ENCODE measurements at regions not wholly inside any gene's neighbourhood (a gene's known extent, or its start where the extent isn't known, plus 50 kb on each side); places are given as distances from the start of the nearest gene placed in this dataset.

DNA sequence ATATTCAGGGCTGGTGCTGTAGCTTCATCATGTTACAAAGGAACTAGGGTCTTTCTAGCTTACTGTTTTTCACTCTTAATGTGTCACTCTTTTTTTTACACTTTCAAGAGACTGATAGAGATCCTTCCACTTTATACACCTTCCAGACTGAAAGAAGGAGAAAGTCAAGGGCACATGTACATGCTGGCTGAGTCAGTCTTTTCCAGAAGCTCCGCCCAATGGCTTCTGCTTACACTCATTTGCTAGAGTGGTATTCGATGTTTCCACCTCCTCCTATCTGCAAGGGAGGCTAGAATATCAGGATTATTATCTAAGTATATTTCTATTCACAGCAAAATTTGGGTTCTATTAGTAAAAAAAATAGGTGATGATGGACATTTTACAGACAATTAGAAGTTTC is 325.8 kb upstream of the OR4E1 start:
- no peak overlapping the region for H3K4me3 ChIP-seq (ENCODE audit: insufficient read depth, low read length)
- no peaks in the 10 kb centered on the region for H3K79me2 ChIP-seq (ENCODE audit: insufficient read depth, low read length)
- H3K4me2 ChIP-seq (ENCODE audit: insufficient read depth, low read length), result no peak overlapping the region
- H2AFZ ChIP-seq (ENCODE audit: low read length), result no peak overlapping the region
- no peaks in the 10 kb centered on the region for H3K9me3 ChIP-seq (ENCODE audit: low read depth, low read length)
- no peak for TF ChIP-seq CTCF (IDR thresholded peaks at IDR 0.05; ENCODE audit: extremely low read depth, low read depth, low read length)
- no peaks in the 10 kb centered on the region for H3K27me3 ChIP-seq (ENCODE audit: insufficient read depth, low read length)
- H4K20me1 ChIP-seq (ENCODE audit: insufficient read depth, low read length), result no peaks in the 10 kb centered on the region
- H3K27ac ChIP-seq (ENCODE audit: low read depth, low read length), result no peak overlapping the region
- no peaks in the 10 kb centered on the region for H3K4me1 ChIP-seq (ENCODE audit: insufficient read depth, low read length)
- H3K36me3 ChIP-seq (ENCODE audit: insufficient read depth, low read length), result no peaks in the 10 kb centered on the region
- no peak for DNase-seq (ENCODE audit: insufficient read length, low spot score, missing footprints)

DNA sequence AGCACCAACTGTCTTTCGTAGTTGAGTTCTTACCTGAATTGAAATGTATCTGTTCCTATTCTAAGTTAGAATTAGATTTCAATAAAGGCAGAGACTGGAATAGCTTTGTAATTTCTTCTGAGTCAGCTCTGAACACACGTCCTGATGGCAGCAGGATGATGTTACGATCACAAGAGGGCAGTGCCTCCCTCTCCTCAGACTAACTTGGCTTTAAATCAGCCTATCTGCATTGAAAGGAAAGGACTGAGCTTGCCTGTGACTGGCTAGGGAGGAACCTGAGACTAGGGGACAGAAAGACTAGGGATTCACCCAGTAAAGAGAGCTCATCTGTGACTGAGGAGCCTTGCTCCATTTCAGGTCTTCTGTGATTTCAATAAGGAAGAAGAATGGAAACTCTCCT is 323.7 kb upstream of the OR4E1 start:
- H2AFZ ChIP-seq (ENCODE audit: low read length), result no peak overlapping the region
- no peak for DNase-seq (ENCODE audit: insufficient read length, low spot score, missing footprints)

DNA sequence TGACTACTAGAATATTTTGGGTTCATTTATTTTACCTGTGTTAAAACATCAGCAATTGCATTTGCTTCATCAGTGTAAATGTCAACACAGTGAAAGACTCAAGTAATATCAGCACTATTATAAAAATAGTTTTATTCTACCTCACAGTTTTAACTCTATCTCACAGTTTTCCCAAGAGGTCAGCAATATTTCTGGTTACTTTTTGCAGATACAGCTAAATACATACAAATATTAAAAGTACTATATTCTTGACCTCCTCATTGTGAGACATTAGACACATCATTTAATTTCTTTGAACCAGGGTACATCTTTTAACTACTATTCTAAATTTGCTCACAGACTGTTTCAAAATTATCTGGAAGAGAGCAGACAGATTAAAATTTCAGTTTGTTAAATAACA is 321.7 kb upstream of the OR4E1 start:
- no peaks in the 10 kb centered on the region for H3K36me3 ChIP-seq (ENCODE audit: insufficient read depth, low read length)
- H2AFZ ChIP-seq (ENCODE audit: low read length), result no peak overlapping the region
- no peaks in the 10 kb centered on the region for H4K20me1 ChIP-seq (ENCODE audit: insufficient read depth, low read length)
- H3K4me2 ChIP-seq (ENCODE audit: insufficient read depth, low read length), result no peak overlapping the region
- no peak overlapping the region for H3K27ac ChIP-seq (ENCODE audit: low read depth, low read length)
- no peaks in the 10 kb centered on the region for H3K4me1 ChIP-seq (ENCODE audit: insufficient read depth, low read length)
- TF ChIP-seq CTCF (IDR thresholded peaks at IDR 0.05; ENCODE audit: extremely low read depth, low read depth, low read length), result no peak
- no peaks in the 10 kb centered on the region for H3K9me3 ChIP-seq (ENCODE audit: low read depth, low read length)
- H3K79me2 ChIP-seq (ENCODE audit: insufficient read depth, low read length), result no peaks in the 10 kb centered on the region
- no peak for DNase-seq (ENCODE audit: insufficient read length, low spot score, missing footprints)
- H3K4me3 ChIP-seq (ENCODE audit: insufficient read depth, low read length), result no peak overlapping the region
- H3K27me3 ChIP-seq (ENCODE audit: insufficient read depth, low read length), result no peaks in the 10 kb centered on the region

More for the DNA sequence above, 323.7 kb upstream of the OR4E1 start:
- H3K4me2 ChIP-seq (ENCODE audit: insufficient read depth, low read length), result no peak overlapping the region
- no peaks in the 10 kb centered on the region for H3K27me3 ChIP-seq (ENCODE audit: insufficient read depth, low read length)
- H3K36me3 ChIP-seq (ENCODE audit: insufficient read depth, low read length), result no peaks in the 10 kb centered on the region
- no peaks in the 10 kb centered on the region for H3K9me3 ChIP-seq (ENCODE audit: low read depth, low read length)
- no peaks in the 10 kb centered on the region for H3K4me1 ChIP-seq (ENCODE audit: insufficient read depth, low read length)
- no peaks in the 10 kb centered on the region for H3K79me2 ChIP-seq (ENCODE audit: insufficient read depth, low read length)
- H3K4me3 ChIP-seq (ENCODE audit: insufficient read depth, low read length), result no peak overlapping the region
- no peak for TF ChIP-seq CTCF (IDR thresholded peaks at IDR 0.05; ENCODE audit: extremely low read depth, low read depth, low read length)
- H3K27ac ChIP-seq (ENCODE audit: low read depth, low read length), result no peak overlapping the region
- no peaks in the 10 kb centered on the region for H4K20me1 ChIP-seq (ENCODE audit: insufficient read depth, low read length)

- H3K4me1 ChIP-seq (ENCODE audit: insufficient read depth, low read length), result no peaks in the 10 kb centered on the region
- no peaks in the 10 kb centered on the region for H3K27me3 ChIP-seq (ENCODE audit: insufficient read depth, low read length)
- H3K4me3 ChIP-seq (ENCODE audit: insufficient read depth, low read length), result no peak overlapping the region
- H3K9me3 ChIP-seq (ENCODE audit: low read depth, low read length), result no peaks in the 10 kb centered on the region
- no peaks in the 10 kb centered on the region for H4K20me1 ChIP-seq (ENCODE audit: insufficient read depth, low read length)
- H3K36me3 ChIP-seq (ENCODE audit: insufficient read depth, low read length), result no peaks in the 10 kb centered on the region
- no peak overlapping the region for H2AFZ ChIP-seq (ENCODE audit: low read length)
- no peak overlapping the region for H3K4me2 ChIP-seq (ENCODE audit: insufficient read depth, low read length)
- no peak overlapping the region for H3K27ac ChIP-seq (ENCODE audit: low read depth, low read length)
- no peaks in the 10 kb centered on the region for H3K79me2 ChIP-seq (ENCODE audit: insufficient read depth, low read length)
- no peak for DNase-seq (ENCODE audit: insufficient read length, low spot score, missing footprints)
- no peak for TF ChIP-seq CTCF (IDR thresholded peaks at IDR 0.05; ENCODE audit: extremely low read depth, low read depth, low read length)
Measured at GRCh38 chr14:21993837-21994236, 320.2 kb upstream of the OR4E1 start.

Measured in osteoblast (primary cell).